ENCODE measurements at regions not wholly inside any gene's neighbourhood (a gene's known extent, or its start where the extent isn't known, plus 50 kb on each side); places are given as distances from the start of the nearest gene placed in this dataset.

DNA sequence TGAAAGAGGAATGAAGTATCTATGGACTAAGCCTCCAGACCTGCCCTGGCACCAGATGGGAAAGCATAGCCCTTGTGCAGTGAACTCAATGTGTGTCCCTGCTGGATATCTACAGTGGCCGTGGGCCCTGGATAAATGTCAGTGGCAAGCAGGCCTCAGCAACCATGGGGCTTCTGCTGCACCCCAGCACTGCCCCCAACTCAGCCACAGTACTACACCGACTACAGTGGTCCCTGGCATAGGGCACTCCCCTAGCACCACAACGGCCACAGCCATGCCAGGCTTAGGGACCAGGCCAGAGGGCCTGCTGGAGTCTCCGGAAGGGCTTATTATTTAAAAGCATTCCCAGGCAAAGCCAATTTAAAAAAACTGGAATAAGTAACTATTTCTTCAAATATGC lies 459.1 kb downstream of the SH2D1A start:
- ChIA-PET CTCF (no interaction called here), RAD21 (ENCODE audit: low non-redundant PET in 1 of 2, low total read pairs in 2 of 2, uncharacterized antibody in 2 of 2, unreplicated experiment in 2 of 2) (no interaction called here), POLR2A (no interaction called here)
- intact Hi-C loops (cut with micrococcal nuclease), result no loop called here
- H3K9ac ChIP-seq (ENCODE audit: low read length), result no peak overlapping the region
- H3K36me3 ChIP-seq (ENCODE audit: control insufficient read depth in 1 of 2, insufficient read depth in 2 of 2, low read length in 2 of 2), result no peaks in the 10 kb centered on the region
- no peak for ATAC-seq
- no peaks in the 10 kb centered on the region for H3K27me3 ChIP-seq (ENCODE audit: insufficient read depth, low read length)
- H3K27ac ChIP-seq (ENCODE audit: low read depth, low read length), result no peak overlapping the region
- H3K9me2 ChIP-seq (ENCODE audit: insufficient read depth), result no peaks in the 10 kb centered on the region
- BruUV-seq (replicated peaks), result no TSS peak
- no peak for DNase-seq (ENCODE audit: low read depth, low spot score)
- no peak overlapping the region for H3K4me3 ChIP-seq (replicated peaks in 1 of 2; ENCODE audit: low read depth in 1 of 2, low read length in 2 of 2)
- no peaks in the 10 kb centered on the region for H3K9me3 ChIP-seq (ENCODE audit: control insufficient read depth in 1 of 2, insufficient read depth in 1 of 2, low read depth in 1 of 2, low read length in 2 of 2)
- H3K4me2 ChIP-seq (ENCODE audit: low read length), result no peak overlapping the region
- no peaks in the 10 kb centered on the region for H3K79me2 ChIP-seq (ENCODE audit: insufficient read depth, low read length)
- no peak overlapping the region for H2AFZ ChIP-seq (ENCODE audit: low read depth, low read length, poor library complexity, severe bottlenecking)
- TF ChIP-seq ZBTB33 (IDR thresholded peaks at IDR 0.05; ENCODE audit: extremely low read depth, insufficient replicate concordance, low read length), result no peak
- TF ChIP-seq, protein P1, sequence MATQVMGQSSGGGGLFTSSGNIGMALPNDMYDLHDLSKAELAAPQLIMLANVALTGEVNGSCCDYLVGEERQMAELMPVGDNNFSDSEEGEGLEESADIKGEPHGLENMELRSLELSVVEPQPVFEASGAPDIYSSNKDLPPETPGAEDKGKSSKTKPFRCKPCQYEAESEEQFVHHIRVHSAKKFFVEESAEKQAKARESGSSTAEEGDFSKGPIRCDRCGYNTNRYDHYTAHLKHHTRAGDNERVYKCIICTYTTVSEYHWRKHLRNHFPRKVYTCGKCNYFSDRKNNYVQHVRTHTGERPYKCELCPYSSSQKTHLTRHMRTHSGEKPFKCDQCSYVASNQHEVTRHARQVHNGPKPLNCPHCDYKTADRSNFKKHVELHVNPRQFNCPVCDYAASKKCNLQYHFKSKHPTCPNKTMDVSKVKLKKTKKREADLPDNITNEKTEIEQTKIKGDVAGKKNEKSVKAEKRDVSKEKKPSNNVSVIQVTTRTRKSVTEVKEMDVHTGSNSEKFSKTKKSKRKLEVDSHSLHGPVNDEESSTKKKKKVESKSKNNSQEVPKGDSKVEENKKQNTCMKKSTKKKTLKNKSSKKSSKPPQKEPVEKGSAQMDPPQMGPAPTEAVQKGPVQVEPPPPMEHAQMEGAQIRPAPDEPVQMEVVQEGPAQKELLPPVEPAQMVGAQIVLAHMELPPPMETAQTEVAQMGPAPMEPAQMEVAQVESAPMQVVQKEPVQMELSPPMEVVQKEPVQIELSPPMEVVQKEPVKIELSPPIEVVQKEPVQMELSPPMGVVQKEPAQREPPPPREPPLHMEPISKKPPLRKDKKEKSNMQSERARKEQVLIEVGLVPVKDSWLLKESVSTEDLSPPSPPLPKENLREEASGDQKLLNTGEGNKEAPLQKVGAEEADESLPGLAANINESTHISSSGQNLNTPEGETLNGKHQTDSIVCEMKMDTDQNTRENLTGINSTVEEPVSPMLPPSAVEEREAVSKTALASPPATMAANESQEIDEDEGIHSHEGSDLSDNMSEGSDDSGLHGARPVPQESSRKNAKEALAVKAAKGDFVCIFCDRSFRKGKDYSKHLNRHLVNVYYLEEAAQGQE (IDR thresholded peaks at IDR 0.05; ENCODE audit: low read depth), result no peak
- TF ChIP-seq ZNF274 (IDR thresholded peaks at IDR 0.05; ENCODE audit: low read depth, low read length), result no peak
- TF ChIP-seq EZH2 (IDR thresholded peaks at IDR 0.05), result no peak
- no peak for TF ChIP-seq YY1 (IDR thresholded peaks at IDR 0.05; ENCODE audit: extremely low read depth, insufficient replicate concordance, low read depth, low read length)
- no peak for TF ChIP-seq CBX3 (IDR thresholded peaks at IDR 0.05; ENCODE audit: low read depth)
- no peak for TF ChIP-seq SP1 (IDR thresholded peaks at IDR 0.05; ENCODE audit: low read depth)
- TF ChIP-seq JUND (IDR thresholded peaks at IDR 0.05), result no peak
- TF ChIP-seq CTCF (IDR thresholded peaks at IDR 0.05 in 2 of 3, conservative IDR thresholded peaks at IDR 0.05 in 1 of 3; ENCODE audit: borderline replicate concordance in 1 of 3, insufficient read depth in 1 of 3, low read depth in 2 of 3, low read length in 2 of 3), result no peak
- TF ChIP-seq, protein P2, sequence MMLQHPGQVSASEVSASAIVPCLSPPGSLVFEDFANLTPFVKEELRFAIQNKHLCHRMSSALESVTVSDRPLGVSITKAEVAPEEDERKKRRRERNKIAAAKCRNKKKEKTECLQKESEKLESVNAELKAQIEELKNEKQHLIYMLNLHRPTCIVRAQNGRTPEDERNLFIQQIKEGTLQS (IDR thresholded peaks at IDR 0.05), result no peak
- TF ChIP-seq EGR1 (IDR thresholded peaks at IDR 0.05; ENCODE audit: low read depth), result no peak
- no peak for TF ChIP-seq POLR2A (IDR thresholded peaks at IDR 0.05; ENCODE audit: borderline replicate concordance, extremely low read depth, insufficient read depth, insufficient read length)
- no peaks in the 10 kb centered on the region for H3K4me1 ChIP-seq (ENCODE audit: control insufficient read depth in 1 of 2, insufficient read depth in 2 of 2, low read length in 2 of 2)
- H4K20me1 ChIP-seq (ENCODE audit: insufficient read depth), result no peaks in the 10 kb centered on the region

Measured in HCT116 (cell line).